Adipocyte (in vitro differentiated cells): ENCODE measurements at regions not wholly inside any gene's neighbourhood (a gene's known extent, or its start where the extent isn't known, plus 50 kb on each side); places are given as distances from the start of the nearest gene placed in this dataset.
"Not testable (repeated sequence)": the region's sequence is repeated elsewhere in the genome, so short reads cannot be mapped to it uniquely, and the experiment has no call there.

ENCODE experiments used
- DNase-seq: peaks from one replicate; pipeline ENCODE4 v3.0.0-alpha.2; 2015; ENCODE audit warnings: low read depth
- H3K27me3 ChIP-seq: replicated peaks from 2 replicates; pipeline ENCODE4 v1.7.0; 2013; ENCODE audit warnings: mild to moderate bottlenecking, low read length, moderate library complexity; ENCODE audit not compliant: control insufficient read depth, insufficient read depth
- H3K36me3 ChIP-seq: 2 replicates; pipeline ENCODE4 v1.7.0; 2013; ENCODE audit warnings: low read length, mild to moderate bottlenecking, moderate library complexity; ENCODE audit not compliant: control insufficient read depth, insufficient read depth, severe bottlenecking
- H3K4me1 ChIP-seq: 2 replicates; pipeline ENCODE4 v1.7.0; 2013; ENCODE audit warnings: mild to moderate bottlenecking, low read length, moderate library complexity; ENCODE audit not compliant: control insufficient read depth, insufficient read depth
- H3K4me3 ChIP-seq: 2 replicates; pipeline ENCODE4 v1.7.0; 2013; ENCODE audit warnings: mild to moderate bottlenecking, low read length, moderate library complexity
- H3K9ac ChIP-seq: 2 replicates; pipeline ENCODE4 v1.7.0; 2013; ENCODE audit warnings: mild to moderate bottlenecking, low read length, moderate library complexity
- H3K9me3 ChIP-seq: 2 replicates; pipeline ENCODE4 v1.7.0; 2013; ENCODE audit warnings: mild to moderate bottlenecking, low read length, moderate library complexity; ENCODE audit not compliant: control insufficient read depth

DNA sequence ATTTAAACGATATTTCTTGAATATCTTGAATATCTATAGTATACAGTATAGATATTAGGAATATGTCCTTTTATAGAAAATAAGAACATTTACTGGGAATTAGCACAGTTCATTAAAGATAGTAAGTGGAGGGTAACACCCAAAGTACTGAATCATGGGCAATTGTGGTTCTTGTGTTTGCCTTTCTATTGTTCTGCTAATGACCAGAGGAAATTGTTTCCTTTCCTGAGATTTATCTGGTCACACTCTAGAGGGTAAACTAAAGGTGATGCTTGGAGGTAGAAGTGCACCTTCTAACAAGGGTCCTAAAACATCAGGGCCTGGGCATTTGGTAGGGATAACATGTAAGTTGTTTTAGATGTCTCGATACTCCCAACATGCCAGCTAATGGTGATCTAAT lies 241.3 kb upstream of the SFRP2 start:
- DNase-seq = no peak

DNA sequence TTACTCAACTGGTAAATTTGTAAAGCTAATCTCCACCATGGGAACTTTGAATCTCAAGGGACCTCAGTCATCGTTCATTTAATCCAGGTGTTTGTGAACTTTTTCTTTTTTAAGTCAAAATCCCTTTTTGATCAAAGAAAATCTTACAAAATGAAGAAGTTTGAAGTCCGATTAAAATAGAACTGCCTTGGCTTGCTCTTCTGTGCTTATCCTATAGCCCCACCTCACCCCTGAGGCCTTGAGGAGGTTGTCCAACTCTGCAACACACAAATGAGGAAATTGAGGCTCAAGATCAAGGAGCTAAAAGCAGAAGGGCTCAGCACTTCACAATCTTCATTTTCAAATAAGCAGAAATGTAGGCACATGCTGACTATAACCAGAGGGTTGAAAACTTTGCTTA lies 240.3 kb upstream of the SFRP2 start:
- Histone ChIP-seq H3K36me3 (no peaks in the 10 kb centered on the region), H3K27me3 (no peaks in the 10 kb centered on the region), H3K9me3 (no peaks in the 10 kb centered on the region), H3K4me1 (peaks cover 3% of the 10 kb centered on the region), H3K4me3 (no peak overlapping the region), H3K9ac (no peak overlapping the region)
- DNase-seq = no peak

More for the DNA sequence above, 241.3 kb upstream of the SFRP2 start:
- Histone ChIP-seq H3K9me3 (no peaks in the 10 kb centered on the region), H3K4me1 (peaks cover 3% of the 10 kb centered on the region), H3K9ac (no peak overlapping the region), H3K27me3 (no peaks in the 10 kb centered on the region), H3K4me3 (no peak overlapping the region), H3K36me3 (no peaks in the 10 kb centered on the region)

GRCh38 chr4:154025110-154025509 lies 236.2 kb upstream of the SFRP2 start:
- no peak for DNase-seq
- Histone ChIP-seq H3K9ac (no peak overlapping the region), H3K4me3 (no peak overlapping the region), H3K4me1 (peaks cover 11% of the 10 kb centered on the region), H3K9me3 (no peaks in the 10 kb centered on the region), H3K36me3 (no peaks in the 10 kb centered on the region), H3K27me3 (no peaks in the 10 kb centered on the region)

DNA sequence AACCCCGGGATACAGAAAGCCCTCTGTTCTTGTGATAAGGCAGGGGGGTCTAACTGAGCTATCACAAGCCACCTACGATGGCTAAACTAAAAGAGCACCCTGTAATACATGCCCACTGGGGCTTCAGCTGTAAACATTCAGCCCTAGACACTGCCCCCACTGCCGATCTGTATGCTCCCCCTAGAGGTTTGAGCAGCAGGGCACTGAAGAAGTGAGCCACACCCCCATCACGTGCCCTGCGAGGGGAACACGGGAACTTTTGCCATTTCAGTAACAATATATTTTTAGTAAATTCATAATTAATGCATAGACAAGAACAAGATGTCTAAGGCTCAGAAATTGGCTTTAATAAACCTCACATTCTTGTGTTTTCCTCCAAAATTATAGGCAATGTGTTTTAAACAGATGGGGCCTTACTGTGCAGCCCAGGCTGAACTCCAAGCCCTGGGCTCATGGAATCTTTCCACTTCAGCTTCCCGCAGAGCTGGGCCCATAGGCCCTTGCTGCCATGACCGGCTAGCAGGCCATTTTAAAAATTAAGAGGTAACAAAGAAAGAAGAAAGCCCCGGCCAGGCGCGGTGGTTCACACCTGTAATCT lies 235.3 kb upstream of the SFRP2 start:
- Histone ChIP-seq H3K9me3 (no peaks in the 10 kb centered on the region), H3K9ac (no peak overlapping the region), H3K4me1 (peaks cover 19% of the 10 kb centered on the region), H3K27me3 (no peaks in the 10 kb centered on the region), H3K36me3 (no peaks in the 10 kb centered on the region), H3K4me3 (no peak overlapping the region)
- DNase-seq = no peak

- not testable (repeated sequence) for DNase-seq, H3K36me3 ChIP-seq, H3K9me3 ChIP-seq, H3K27me3 ChIP-seq, H3K9ac ChIP-seq, H3K4me3 ChIP-seq
- peaks cover 24% of the 10 kb centered on the region for H3K4me1 ChIP-seq
These were observed 234.8 kb upstream of the SFRP2 start for GRCh38 chr4:154023671-154024070.

GRCh38 chr4:154019811-154020210 lies 230.9 kb upstream of the SFRP2 start:
- H3K27me3 ChIP-seq = no peaks in the 10 kb centered on the region
- H3K4me1 ChIP-seq = peaks cover 41% of the 10 kb centered on the region
- peak overlapping the region; percentile 43 for H3K9ac ChIP-seq
- H3K4me3 ChIP-seq = peak overlapping the region; percentile 45
- no peak for DNase-seq
- H3K9me3 ChIP-seq = no peaks in the 10 kb centered on the region
- no peaks in the 10 kb centered on the region for H3K36me3 ChIP-seq

GRCh38 chr4:154018659-154019058 lies 229.8 kb upstream of the SFRP2 start:
- H3K9me3 ChIP-seq = no peaks in the 10 kb centered on the region
- no peak overlapping the region for H3K4me3 ChIP-seq
- peaks cover 48% of the 10 kb centered on the region for H3K4me1 ChIP-seq
- DNase-seq = no peak
- no peak overlapping the region for H3K9ac ChIP-seq
- no peaks in the 10 kb centered on the region for H3K27me3 ChIP-seq
- H3K36me3 ChIP-seq = no peaks in the 10 kb centered on the region

- peak overlapping the region; percentile 22 for H3K4me3 ChIP-seq
- H3K9me3 ChIP-seq = no peaks in the 10 kb centered on the region
- H3K27me3 ChIP-seq = no peaks in the 10 kb centered on the region
- H3K9ac ChIP-seq = peak overlapping the region; percentile 72
- no peaks in the 10 kb centered on the region for H3K36me3 ChIP-seq
- DNase-seq = no peak
- H3K4me1 ChIP-seq = peaks cover 47% of the 10 kb centered on the region
These were observed 226.7 kb upstream of the SFRP2 start for GRCh38 chr4:154015578-154015977.

DNA sequence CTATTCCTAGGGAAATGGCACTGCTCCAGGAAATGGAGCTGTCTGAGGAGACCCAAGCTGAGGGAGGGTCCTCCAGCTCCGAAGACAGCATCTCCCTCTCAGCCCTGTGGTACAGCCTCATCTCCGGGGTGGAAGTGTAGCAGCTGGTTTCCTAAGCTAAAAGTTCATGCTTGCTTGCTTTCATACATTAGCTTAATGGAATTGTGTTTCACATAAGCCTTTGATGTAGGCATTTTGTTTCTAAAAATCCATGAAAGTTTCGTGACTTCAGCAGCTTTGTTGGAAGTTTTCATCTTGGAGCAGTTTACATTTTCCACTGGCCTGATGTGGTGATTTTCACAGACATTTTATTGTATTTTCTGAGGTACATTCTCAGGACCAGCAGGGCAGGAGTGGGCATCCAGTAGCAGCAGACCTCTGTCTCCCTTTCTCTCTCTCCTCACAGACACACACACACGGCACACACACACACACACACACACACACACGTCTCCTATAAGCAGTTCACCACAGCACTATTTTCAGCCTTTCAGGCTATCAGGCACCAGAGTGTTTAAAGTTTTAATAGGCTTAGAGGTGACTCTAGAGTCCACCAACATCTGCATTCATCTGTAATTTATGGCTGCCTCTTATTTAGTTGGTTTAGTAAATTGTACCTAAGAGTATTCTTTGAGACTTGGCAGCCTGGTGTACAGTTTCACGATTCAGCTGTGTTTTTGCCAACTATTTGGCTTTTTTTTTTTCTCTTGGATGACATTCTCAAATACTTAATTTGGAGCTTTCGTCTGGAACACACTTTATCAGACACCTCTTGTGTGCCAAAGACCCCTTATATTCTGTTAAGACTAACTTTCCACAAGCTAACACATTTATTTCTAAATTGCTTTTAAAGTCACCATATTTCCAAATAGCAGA lies 225.8 kb upstream of the SFRP2 start:
- no peaks in the 10 kb centered on the region for H3K9me3 ChIP-seq
- no peaks in the 10 kb centered on the region for H3K27me3 ChIP-seq
- H3K4me3 ChIP-seq = peak overlapping the region; percentile 22
- DNase-seq = peak; percentile 28
- peak overlapping the region; percentile 72 for H3K9ac ChIP-seq
- peaks cover 53% of the 10 kb centered on the region for H3K4me1 ChIP-seq
- H3K36me3 ChIP-seq = no peaks in the 10 kb centered on the region

DNA sequence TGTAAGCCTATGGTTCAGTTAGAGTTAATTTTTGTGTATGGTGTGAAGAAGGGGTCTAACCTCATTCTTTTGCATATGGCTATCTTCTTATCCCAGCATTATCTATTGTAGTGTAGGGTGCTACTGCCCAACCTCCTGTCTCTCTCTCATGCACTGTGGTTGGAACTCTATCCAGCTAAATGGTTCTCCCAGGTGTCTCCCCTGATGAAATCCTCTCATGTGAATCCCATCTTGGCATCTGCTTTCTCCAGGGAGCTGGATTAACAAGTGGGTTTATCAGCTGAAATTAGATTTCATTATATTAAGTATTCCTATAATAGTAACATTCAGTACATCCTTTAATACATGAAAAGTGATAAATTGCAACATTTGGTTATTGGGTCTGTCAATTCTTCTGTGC lies 224.7 kb upstream of the SFRP2 start:
- Histone ChIP-seq H3K4me1 (peaks cover 53% of the 10 kb centered on the region), H3K9ac (no peak overlapping the region), H3K27me3 (no peaks in the 10 kb centered on the region), H3K9me3 (no peaks in the 10 kb centered on the region), H3K36me3 (no peaks in the 10 kb centered on the region), H3K4me3 (no peak overlapping the region)
- DNase-seq = no peak

- no peak for DNase-seq
- H3K36me3 ChIP-seq = no peaks in the 10 kb centered on the region
These were observed 221.5 kb upstream of the SFRP2 start for GRCh38 chr4:154010371-154010770.

More at GRCh38 chr4:154010371-154010770, 221.5 kb upstream of the SFRP2 start:
- H3K4me1 ChIP-seq = peaks cover 55% of the 10 kb centered on the region
- no peaks in the 10 kb centered on the region for H3K27me3 ChIP-seq
- peak overlapping the region; percentile 36 for H3K4me3 ChIP-seq
- peak overlapping the region; percentile 70 for H3K9ac ChIP-seq
- H3K9me3 ChIP-seq = no peaks in the 10 kb centered on the region
